Ishikawa (cell line): ENCODE measurements at regions not wholly inside any gene's neighbourhood (a gene's known extent, or its start where the extent isn't known, plus 50 kb on each side); places are given as distances from the start of the nearest gene placed in this dataset.

ENCODE experiments used
- CEBPB ChIP-seq: IDR thresholded peaks from 2 replicates; pipeline ENCODE4 v1.6.1; 2012
- CREB1 ChIP-seq: IDR thresholded peaks from 2 replicates; pipeline ENCODE4 v1.6.1; 2012; ENCODE audit warnings: low read depth
- EGR1 ChIP-seq: IDR thresholded peaks from 2 replicates; pipeline ENCODE4 v1.6.1; 2012
- EP300 ChIP-seq: IDR thresholded peaks from 2 replicates; pipeline ENCODE4 v1.6.1; 2012; ENCODE audit warnings: borderline replicate concordance
- FOXM1 ChIP-seq: IDR thresholded peaks from 2 replicates; pipeline ENCODE4 v1.6.1; 2012; ENCODE audit warnings: low read depth, borderline replicate concordance
- RAD21 ChIP-seq: IDR thresholded peaks from 2 replicates; pipeline ENCODE4 v1.6.1; 2012; ENCODE audit warnings: low read depth
- TAF1 ChIP-seq: IDR thresholded peaks from 2 replicates; pipeline ENCODE4 v1.6.1; 2012; ENCODE audit warnings: low read depth, mild to moderate bottlenecking
- TEAD4 ChIP-seq: IDR thresholded peaks from 2 replicates; pipeline ENCODE4 v1.6.1; 2012
- YY1 ChIP-seq: IDR thresholded peaks from 2 replicates; pipeline ENCODE4 v1.6.1; 2012; ENCODE audit warnings: low read depth
- ZBTB7A ChIP-seq: IDR thresholded peaks from 2 replicates; pipeline ENCODE4 v1.6.1; 2012; ENCODE audit warnings: low read depth
- TF ChIP-seq, protein P1 (sequence below): IDR thresholded peaks from 2 replicates; pipeline ENCODE4 v1.6.1; 2012; ENCODE audit warnings: low read depth, mild to moderate bottlenecking
- TF ChIP-seq, protein P2 (sequence below): IDR thresholded peaks from 2 replicates; pipeline ENCODE4 v1.6.1; 2012
- TF ChIP-seq, protein P3 (sequence below): IDR thresholded peaks from 2 replicates; pipeline ENCODE4 v1.6.1; 2012

DNA sequence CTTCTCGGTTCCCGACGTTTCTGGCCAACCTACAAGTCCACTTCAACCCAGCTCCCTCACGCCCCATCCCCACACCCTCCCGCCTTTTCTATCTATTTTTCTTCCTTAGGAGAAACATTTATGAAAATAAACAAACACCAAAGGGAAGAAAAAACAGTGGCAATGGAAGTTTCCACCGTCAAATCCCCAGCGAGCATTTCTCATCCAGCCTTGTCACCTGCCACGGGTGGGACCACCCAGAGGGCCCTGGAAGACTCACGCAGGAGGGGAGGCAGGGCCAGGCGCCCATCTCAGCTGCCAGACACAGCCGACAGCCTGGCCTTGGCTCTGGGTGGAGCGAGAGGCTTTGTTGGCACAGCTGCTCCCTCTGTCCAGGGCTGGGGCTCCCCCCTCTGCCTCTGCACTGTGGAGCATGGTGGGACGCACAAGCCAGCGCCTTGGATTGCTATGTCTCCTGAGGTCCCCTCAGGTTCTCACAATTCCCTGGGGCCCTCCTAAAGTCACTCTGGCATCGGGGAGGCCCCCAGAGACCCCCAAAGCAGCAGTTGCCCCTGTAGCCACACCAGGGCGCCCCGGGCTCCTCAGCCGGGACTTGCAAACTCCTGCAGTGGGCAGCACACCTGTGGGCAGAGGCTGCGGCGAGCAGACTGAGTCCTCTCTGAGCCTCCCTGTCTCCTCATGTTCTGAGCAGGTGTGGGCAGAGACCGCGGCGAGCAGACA lies 395.7 kb upstream of the SALL3 start:
- TF ChIP-seq, protein P1, sequence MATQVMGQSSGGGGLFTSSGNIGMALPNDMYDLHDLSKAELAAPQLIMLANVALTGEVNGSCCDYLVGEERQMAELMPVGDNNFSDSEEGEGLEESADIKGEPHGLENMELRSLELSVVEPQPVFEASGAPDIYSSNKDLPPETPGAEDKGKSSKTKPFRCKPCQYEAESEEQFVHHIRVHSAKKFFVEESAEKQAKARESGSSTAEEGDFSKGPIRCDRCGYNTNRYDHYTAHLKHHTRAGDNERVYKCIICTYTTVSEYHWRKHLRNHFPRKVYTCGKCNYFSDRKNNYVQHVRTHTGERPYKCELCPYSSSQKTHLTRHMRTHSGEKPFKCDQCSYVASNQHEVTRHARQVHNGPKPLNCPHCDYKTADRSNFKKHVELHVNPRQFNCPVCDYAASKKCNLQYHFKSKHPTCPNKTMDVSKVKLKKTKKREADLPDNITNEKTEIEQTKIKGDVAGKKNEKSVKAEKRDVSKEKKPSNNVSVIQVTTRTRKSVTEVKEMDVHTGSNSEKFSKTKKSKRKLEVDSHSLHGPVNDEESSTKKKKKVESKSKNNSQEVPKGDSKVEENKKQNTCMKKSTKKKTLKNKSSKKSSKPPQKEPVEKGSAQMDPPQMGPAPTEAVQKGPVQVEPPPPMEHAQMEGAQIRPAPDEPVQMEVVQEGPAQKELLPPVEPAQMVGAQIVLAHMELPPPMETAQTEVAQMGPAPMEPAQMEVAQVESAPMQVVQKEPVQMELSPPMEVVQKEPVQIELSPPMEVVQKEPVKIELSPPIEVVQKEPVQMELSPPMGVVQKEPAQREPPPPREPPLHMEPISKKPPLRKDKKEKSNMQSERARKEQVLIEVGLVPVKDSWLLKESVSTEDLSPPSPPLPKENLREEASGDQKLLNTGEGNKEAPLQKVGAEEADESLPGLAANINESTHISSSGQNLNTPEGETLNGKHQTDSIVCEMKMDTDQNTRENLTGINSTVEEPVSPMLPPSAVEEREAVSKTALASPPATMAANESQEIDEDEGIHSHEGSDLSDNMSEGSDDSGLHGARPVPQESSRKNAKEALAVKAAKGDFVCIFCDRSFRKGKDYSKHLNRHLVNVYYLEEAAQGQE = no peak
- TF ChIP-seq, protein P2, sequence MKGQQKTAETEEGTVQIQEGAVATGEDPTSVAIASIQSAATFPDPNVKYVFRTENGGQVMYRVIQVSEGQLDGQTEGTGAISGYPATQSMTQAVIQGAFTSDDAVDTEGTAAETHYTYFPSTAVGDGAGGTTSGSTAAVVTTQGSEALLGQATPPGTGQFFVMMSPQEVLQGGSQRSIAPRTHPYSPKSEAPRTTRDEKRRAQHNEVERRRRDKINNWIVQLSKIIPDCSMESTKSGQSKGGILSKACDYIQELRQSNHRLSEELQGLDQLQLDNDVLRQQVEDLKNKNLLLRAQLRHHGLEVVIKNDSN = no peak
- no peak for TF ChIP-seq YY1
- TF ChIP-seq CREB1 = no peak
- no peak for TF ChIP-seq ZBTB7A
- no peak for TF ChIP-seq TAF1
- TF ChIP-seq EP300 = no peak
- TF ChIP-seq TEAD4 = no peak
- TF ChIP-seq EGR1 = no peak
- TF ChIP-seq, protein P3, sequence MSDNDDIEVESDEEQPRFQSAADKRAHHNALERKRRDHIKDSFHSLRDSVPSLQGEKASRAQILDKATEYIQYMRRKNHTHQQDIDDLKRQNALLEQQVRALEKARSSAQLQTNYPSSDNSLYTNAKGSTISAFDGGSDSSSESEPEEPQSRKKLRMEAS = no peak
- no peak for TF ChIP-seq FOXM1
- no peak for TF ChIP-seq RAD21
- TF ChIP-seq CEBPB = no peak
